ENCODE measurements at regions not wholly inside any gene's neighbourhood (a gene's known extent, or its start where the extent isn't known, plus 50 kb on each side); places are given as distances from the start of the nearest gene placed in this dataset.
A peak's percentile ranks its signal among the peaks of the same experiment; 100 is the strongest.

DNA sequence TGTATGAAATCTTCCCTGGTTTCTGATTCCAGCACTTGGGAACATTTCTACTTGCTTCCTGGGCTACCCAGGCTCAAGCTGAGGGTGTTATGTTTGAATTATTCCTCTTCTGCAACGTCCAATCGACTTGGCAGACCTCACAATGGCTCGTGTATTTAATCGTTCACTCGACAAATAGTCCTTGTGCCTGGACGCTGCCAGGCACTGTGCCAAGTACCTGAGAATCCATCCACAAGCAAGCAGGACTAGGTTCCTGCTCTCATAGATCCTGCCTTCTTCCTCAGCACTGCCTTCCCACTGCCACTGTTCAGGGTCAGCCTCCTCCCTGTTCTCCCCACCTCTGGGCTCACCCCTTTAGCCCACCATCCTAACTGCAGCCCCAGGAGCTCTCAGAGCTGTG is 113.3 kb downstream of the EFNB1 start:
- CTCF ChIA-PET, result no interaction called here
- DNase-seq (ENCODE audit: low read depth), result no peak
- Histone ChIP-seq H3K4me3 (ENCODE audit: low read depth, low read length) (no peak overlapping the region), H3K36me3 (ENCODE audit: control insufficient read depth, insufficient read depth, low read length) (no peaks in the 10 kb centered on the region), H3K27me3 (ENCODE audit: control insufficient read depth, insufficient read depth, low read length) (no peaks in the 10 kb centered on the region)
- TF ChIP-seq, protein P1, sequence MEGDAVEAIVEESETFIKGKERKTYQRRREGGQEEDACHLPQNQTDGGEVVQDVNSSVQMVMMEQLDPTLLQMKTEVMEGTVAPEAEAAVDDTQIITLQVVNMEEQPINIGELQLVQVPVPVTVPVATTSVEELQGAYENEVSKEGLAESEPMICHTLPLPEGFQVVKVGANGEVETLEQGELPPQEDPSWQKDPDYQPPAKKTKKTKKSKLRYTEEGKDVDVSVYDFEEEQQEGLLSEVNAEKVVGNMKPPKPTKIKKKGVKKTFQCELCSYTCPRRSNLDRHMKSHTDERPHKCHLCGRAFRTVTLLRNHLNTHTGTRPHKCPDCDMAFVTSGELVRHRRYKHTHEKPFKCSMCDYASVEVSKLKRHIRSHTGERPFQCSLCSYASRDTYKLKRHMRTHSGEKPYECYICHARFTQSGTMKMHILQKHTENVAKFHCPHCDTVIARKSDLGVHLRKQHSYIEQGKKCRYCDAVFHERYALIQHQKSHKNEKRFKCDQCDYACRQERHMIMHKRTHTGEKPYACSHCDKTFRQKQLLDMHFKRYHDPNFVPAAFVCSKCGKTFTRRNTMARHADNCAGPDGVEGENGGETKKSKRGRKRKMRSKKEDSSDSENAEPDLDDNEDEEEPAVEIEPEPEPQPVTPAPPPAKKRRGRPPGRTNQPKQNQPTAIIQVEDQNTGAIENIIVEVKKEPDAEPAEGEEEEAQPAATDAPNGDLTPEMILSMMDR (IDR thresholded peaks at IDR 0.05; ENCODE audit: insufficient read depth, low read depth, low read length), result no peak
- POLR2A ChIA-PET, result no interaction called here

DNA sequence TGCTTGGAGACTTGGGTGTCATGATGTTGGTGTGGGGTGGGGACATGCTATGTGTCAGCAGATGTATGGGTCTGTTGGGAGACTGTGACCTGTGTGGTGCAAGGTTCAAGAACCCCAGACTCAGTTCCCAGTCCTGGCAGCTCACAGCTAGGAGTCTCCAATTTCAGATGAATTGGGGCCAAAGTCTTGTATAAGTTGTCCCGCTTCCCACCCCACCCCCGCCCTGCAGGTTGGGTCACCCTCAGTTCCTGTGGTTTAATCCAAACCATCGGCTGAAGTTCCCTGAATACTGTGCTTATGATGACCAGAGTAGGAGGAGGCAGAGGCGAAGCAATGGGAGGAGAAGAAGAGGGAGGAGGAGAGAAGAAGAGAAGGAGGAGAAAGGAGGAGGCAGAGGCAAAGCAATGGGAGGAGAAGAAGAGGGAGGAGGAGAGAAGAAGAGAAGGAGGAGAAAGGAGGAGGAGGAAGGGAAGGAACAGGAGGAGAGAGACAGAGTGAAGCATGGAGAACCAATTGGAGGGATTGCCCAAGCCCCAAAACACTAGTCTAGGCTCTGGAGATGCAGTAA is 112.6 kb downstream of the EFNB1 start:
- no peak overlapping the region for H3K4me3 ChIP-seq (ENCODE audit: low read depth, low read length)
- no peaks in the 10 kb centered on the region for H3K36me3 ChIP-seq (ENCODE audit: control insufficient read depth, insufficient read depth, low read length)
- POLR2A ChIA-PET, result no interaction called here
- H3K27me3 ChIP-seq (ENCODE audit: control insufficient read depth, insufficient read depth, low read length), result no peaks in the 10 kb centered on the region
- TF ChIP-seq, protein P1 (IDR thresholded peaks at IDR 0.05; ENCODE audit: insufficient read depth, low read depth, low read length), result no peak
- DNase-seq (ENCODE audit: low read depth), result no peak
- CTCF ChIA-PET, result no interaction called here

DNA sequence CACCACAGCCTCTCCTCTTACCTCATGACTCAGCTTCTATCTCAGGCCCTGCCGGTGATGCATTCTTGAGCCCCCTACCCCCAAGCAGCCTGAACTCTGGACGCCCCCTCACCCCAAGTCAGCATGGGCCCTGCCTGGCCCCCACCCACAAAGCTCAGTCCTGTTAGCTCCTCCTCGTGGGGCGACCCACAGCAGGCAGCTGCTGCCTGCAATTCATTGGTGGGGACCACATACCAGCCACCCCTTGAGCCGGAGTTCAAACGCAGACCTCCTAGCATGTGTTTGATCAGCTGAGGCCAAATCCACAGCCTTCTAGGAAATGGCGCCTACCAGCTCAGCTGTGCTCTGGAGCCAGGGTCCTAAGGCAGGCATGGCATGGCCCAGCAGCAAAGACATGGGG is 111.8 kb downstream of the EFNB1 start:
- H3K27me3 ChIP-seq (ENCODE audit: control insufficient read depth, insufficient read depth, low read length), result no peaks in the 10 kb centered on the region
- TF ChIP-seq, protein P1 (IDR thresholded peaks at IDR 0.05; ENCODE audit: insufficient read depth, low read depth, low read length), result no peak
- no peak for DNase-seq (ENCODE audit: low read depth)
- POLR2A ChIA-PET, result no interaction called here
- CTCF ChIA-PET, result no interaction called here
- H3K36me3 ChIP-seq (ENCODE audit: control insufficient read depth, insufficient read depth, low read length), result no peaks in the 10 kb centered on the region
- H3K4me3 ChIP-seq (ENCODE audit: low read depth, low read length), result no peak overlapping the region

DNA sequence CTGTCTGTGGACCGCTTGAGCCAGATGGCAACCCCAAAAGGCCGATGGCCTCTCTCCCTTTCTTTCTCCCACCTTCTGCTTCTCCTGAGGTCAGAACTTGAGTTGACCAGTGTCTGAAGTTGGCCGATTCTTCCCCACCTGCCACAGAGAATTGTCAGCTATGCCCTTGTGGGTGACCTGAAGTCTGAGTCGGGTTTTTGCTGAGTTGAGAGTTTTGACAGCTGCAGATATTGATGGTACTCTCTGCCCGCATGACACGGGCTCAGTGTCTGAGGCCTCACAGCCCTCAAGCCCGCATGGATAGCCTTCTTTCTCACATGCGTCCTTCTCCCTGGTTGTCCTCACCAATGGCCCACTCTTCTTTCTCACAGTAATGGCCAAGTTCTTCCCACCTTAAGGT is 111.0 kb downstream of the EFNB1 start:
- Histone ChIP-seq H3K4me3 (ENCODE audit: low read depth, low read length) (no peak overlapping the region), H3K27me3 (ENCODE audit: control insufficient read depth, insufficient read depth, low read length) (no peaks in the 10 kb centered on the region), H3K36me3 (ENCODE audit: control insufficient read depth, insufficient read depth, low read length) (no peaks in the 10 kb centered on the region)
- ChIA-PET CTCF (no interaction called here), POLR2A (no interaction called here)
- no peak for DNase-seq (ENCODE audit: low read depth)
- TF ChIP-seq, protein P1 (IDR thresholded peaks at IDR 0.05; ENCODE audit: insufficient read depth, low read depth, low read length), result no peak

DNA sequence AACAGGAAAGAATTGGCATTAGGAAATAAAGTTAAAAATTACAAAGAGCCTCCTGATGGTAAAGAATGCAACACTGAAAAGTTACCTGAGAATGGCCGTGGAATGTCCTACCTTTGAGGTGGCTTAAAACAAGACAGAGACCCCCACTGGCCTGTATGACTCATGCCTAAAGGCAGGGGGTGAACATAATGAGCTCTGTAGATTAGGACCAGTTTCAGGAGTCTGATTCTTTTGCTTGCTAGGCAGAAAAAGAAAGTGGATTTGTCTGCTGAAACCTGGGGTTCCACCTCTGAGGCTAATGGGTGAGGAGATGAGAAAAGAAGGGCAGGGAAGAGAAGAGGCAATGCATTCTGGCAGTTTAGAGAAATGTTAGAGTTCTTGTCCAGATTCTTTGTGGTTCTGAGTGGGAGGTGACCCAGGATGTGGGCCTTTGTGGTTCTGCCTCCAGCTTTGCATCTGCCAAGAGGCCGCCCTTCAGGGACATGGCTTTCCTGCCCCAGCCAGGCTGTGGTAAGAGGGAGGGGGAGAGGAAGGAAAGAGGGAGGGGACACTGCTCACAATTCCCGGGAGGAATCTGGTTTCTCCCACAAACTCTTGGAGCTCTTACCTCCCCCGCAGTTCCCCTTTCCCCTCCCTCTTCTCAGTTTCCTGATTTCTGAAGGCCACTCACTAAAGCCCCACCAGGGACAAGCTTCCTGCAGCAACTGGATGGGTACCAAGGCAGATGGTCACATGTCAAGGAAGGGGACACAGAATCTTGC is 109.6 kb downstream of the EFNB1 start:
- DNase-seq (ENCODE audit: low read depth), result peak; percentile 8
- CTCF ChIA-PET, result interaction anchor here (0.7 to 1.5 kb wide), 2 partner anchors 9 to 220 kb away, joined by 3 to 4 read pairs; no protein-coding TSS in a partner anchor
- H3K36me3 ChIP-seq (ENCODE audit: control insufficient read depth, insufficient read depth, low read length), result no peaks in the 10 kb centered on the region
- H3K4me3 ChIP-seq (ENCODE audit: low read depth, low read length), result no peak overlapping the region
- POLR2A ChIA-PET, result no interaction called here
- H3K27me3 ChIP-seq (ENCODE audit: control insufficient read depth, insufficient read depth, low read length), result no peaks in the 10 kb centered on the region
- TF ChIP-seq, protein P1 (IDR thresholded peaks at IDR 0.05; ENCODE audit: insufficient read depth, low read depth, low read length), result no peak

Measured in BJ (cell line).